Fibroblast of lung (primary cell): ENCODE measurements at regions not wholly inside any gene's neighbourhood (a gene's known extent, or its start where the extent isn't known, plus 50 kb on each side); places are given as distances from the start of the nearest gene placed in this dataset.

ENCODE experiments used
- CTCF ChIP-seq, 2 donors: IDR thresholded peaks in 1 of 2; conservative IDR thresholded peaks in 1 of 2; 1 replicate in 1 of 2; 2 replicates in 1 of 2; pipeline ENCODE4 v1.5.1; 2011 to 2012; ENCODE audit warnings: low read length in 2 of 2, control low read depth in 1 of 2, inconsistent platforms in 1 of 2, low read depth in 1 of 2, mild to moderate bottlenecking in 1 of 2
- EZH2 ChIP-seq: IDR thresholded peaks from 2 replicates; pipeline ENCODE4 v1.5.1; 2012; ENCODE audit warnings: low read length, control low read depth, mild to moderate bottlenecking; ENCODE audit errors: missing control alignments

- TF ChIP-seq CTCF (conservative IDR thresholded peaks at IDR 0.05 in 1 of 2, IDR thresholded peaks at IDR 0.05 in 1 of 2; ENCODE audit: low read depth in 1 of 2, low read length in 2 of 2) (no peak), EZH2 (no peak)
These were observed 159.7 kb downstream of the GNAI1 start for GRCh38 chr7:80294346-80294745.
